OCI-LY3 (cell line): ENCODE measurements at regions not wholly inside any gene's neighbourhood (a gene's known extent, or its start where the extent isn't known, plus 50 kb on each side); places are given as distances from the start of the nearest gene placed in this dataset.

Source experiments
- H2AFZ ChIP-seq: fragments of 200-600, 300-600 bp; shearing (Covaris generic); 2 replicates; pipeline ENCODE4 v1.6.0; 2014; ENCODE audit warnings: antibody characterized with exemption, low read depth, low read length
- H3K27ac ChIP-seq: fragments of 200-600, 300-600 bp; sonication (generic); 2 replicates; pipeline ENCODE4 v1.5.1; 2014; ENCODE audit warnings: mild to moderate bottlenecking, low read length, moderate library complexity, mixed read lengths
- H3K27me3 ChIP-seq: fragments of 200-600, 300-600 bp; sonication (generic); 2 replicates; pipeline ENCODE4 v1.6.1; 2014; ENCODE audit warnings: low read depth, low read length, mixed read lengths
- H3K36me3 ChIP-seq: fragments of 200-600, 300-600 bp; sonication (generic); replicated peaks from 2 replicates; pipeline ENCODE3; 2014; ENCODE audit warnings: low read depth, low read length, mixed read lengths
- H3K4me1 ChIP-seq: fragments of 300-600, 200-600 bp; sonication (generic); 2 replicates; pipeline ENCODE4 v1.6.1; 2014; ENCODE audit warnings: low read length, mixed read lengths
- H3K4me2 ChIP-seq: fragments of 200-600, 300-600 bp; sonication (generic); 2 replicates; pipeline ENCODE4 v1.6.1; 2014; ENCODE audit warnings: low read length, mixed read lengths
- H3K4me3 ChIP-seq: fragments of 300-600, 200-600 bp; sonication (generic); 2 replicates; pipeline ENCODE4 v1.5.1; 2014; ENCODE audit warnings: antibody characterized with exemption, mild to moderate bottlenecking, low read length, moderate library complexity
- H3K79me2 ChIP-seq: fragments of 300-600, 200-600 bp; shearing (Covaris generic); 2 replicates; pipeline ENCODE4 v1.6.1; 2014; ENCODE audit warnings: mild to moderate bottlenecking, low read length, mixed read lengths
- H3K9ac ChIP-seq: fragments of 300-600, 200-600 bp; shearing (Covaris generic); 2 replicates; pipeline ENCODE4 v1.6.0; 2014; ENCODE audit warnings: mild to moderate bottlenecking, low read length, moderate library complexity
- H3K9me3 ChIP-seq: fragments of 200-600, 300-600 bp; shearing (Covaris generic); 2 replicates; pipeline ENCODE4 v1.6.1; 2014; ENCODE audit warnings: low read length, mixed read lengths; ENCODE audit not compliant: insufficient read depth
- H4K20me1 ChIP-seq: fragments of 200-600, 300-600 bp; sonication (generic); 2 replicates; pipeline ENCODE4 v1.6.1; 2016; ENCODE audit warnings: low read length, mixed read lengths; ENCODE audit not compliant: insufficient read depth
- CTCF ChIP-seq: fragments of 200-600, 300-600 bp; sonication (generic); IDR thresholded peaks from 2 replicates; pipeline ENCODE4 v1.5.1; 2014; ENCODE audit warnings: antibody characterized with exemption, low read length, low read depth
- EZH2phosphoT487 ChIP-seq: fragments of 200-600 bp; shearing (Covaris generic); IDR thresholded peaks from 2 replicates; pipeline ENCODE4 v1.6.1; 2018; ENCODE audit warnings: antibody characterized with exemption, mixed run types, low read depth

- H3K27ac ChIP-seq, result no peak overlapping the region
- H3K79me2 ChIP-seq, result no peaks in the 10 kb centered on the region
- H3K4me3 ChIP-seq, result no peak overlapping the region
- peaks cover 11% of the 10 kb centered on the region for H3K4me1 ChIP-seq
- H3K27me3 ChIP-seq, result no peaks in the 10 kb centered on the region
- H3K9me3 ChIP-seq, result no peaks in the 10 kb centered on the region
- H2AFZ ChIP-seq, result no peak overlapping the region
- TF ChIP-seq CTCF, result no peak
- no peak for TF ChIP-seq EZH2phosphoT487
- no peak overlapping the region for H3K9ac ChIP-seq
- H3K36me3 ChIP-seq, result no peaks in the 10 kb centered on the region
- H4K20me1 ChIP-seq, result no peaks in the 10 kb centered on the region
- no peak overlapping the region for H3K4me2 ChIP-seq
Measured at GRCh38 chr7:52091996-52092395, 775.4 kb upstream of the COBL start.

- no peak overlapping the region for H3K4me2 ChIP-seq
- H3K4me1 ChIP-seq, result peaks cover 11% of the 10 kb centered on the region
- no peaks in the 10 kb centered on the region for H3K27me3 ChIP-seq
- H3K4me3 ChIP-seq, result no peak overlapping the region
- TF ChIP-seq CTCF (no peak), EZH2phosphoT487 (no peak)
- H3K9ac ChIP-seq, result no peak overlapping the region
- H3K36me3 ChIP-seq, result no peaks in the 10 kb centered on the region
- H3K79me2 ChIP-seq, result no peaks in the 10 kb centered on the region
- H4K20me1 ChIP-seq, result no peaks in the 10 kb centered on the region
- no peak overlapping the region for H2AFZ ChIP-seq
- no peak overlapping the region for H3K27ac ChIP-seq
- H3K9me3 ChIP-seq, result no peaks in the 10 kb centered on the region
Measured at GRCh38 chr7:52091101-52091500, 774.5 kb upstream of the COBL start.

GRCh38 chr7:52088008-52088901 is 771.6 kb upstream of the COBL start:
- no peaks in the 10 kb centered on the region for H3K27me3 ChIP-seq
- H3K4me3 ChIP-seq, result no peak overlapping the region
- peaks cover 3% of the 10 kb centered on the region; the same call in 1 of the 2 replicates for H3K4me1 ChIP-seq
- H3K36me3 ChIP-seq, result no peaks in the 10 kb centered on the region
- TF ChIP-seq CTCF, result no peak
- TF ChIP-seq EZH2phosphoT487, result no peak
- no peak overlapping the region for H2AFZ ChIP-seq
- H4K20me1 ChIP-seq, result no peaks in the 10 kb centered on the region
- H3K79me2 ChIP-seq, result no peaks in the 10 kb centered on the region
- no peak overlapping the region for H3K27ac ChIP-seq
- no peaks in the 10 kb centered on the region for H3K9me3 ChIP-seq
- no peak overlapping the region for H3K4me2 ChIP-seq
- H3K9ac ChIP-seq, result no peak overlapping the region

GRCh38 chr7:52085610-52086009 is 769.0 kb upstream of the COBL start:
- Histone ChIP-seq H3K4me2 (no peak overlapping the region), H3K79me2 (no peaks in the 10 kb centered on the region), H3K36me3 (no peaks in the 10 kb centered on the region), H3K9ac (no peak overlapping the region), H3K27ac (no peak overlapping the region), H2AFZ (no peak overlapping the region), H4K20me1 (no peaks in the 10 kb centered on the region), H3K9me3 (no peaks in the 10 kb centered on the region), H3K4me1 (no peaks in the 10 kb centered on the region), H3K27me3 (no peaks in the 10 kb centered on the region), H3K4me3 (no peak overlapping the region)
- TF ChIP-seq EZH2phosphoT487 (no peak), CTCF (no peak)
